ENCODE measurements at regions not wholly inside any gene's neighbourhood (a gene's known extent, or its start where the extent isn't known, plus 50 kb on each side); places are given as distances from the start of the nearest gene placed in this dataset.

GRCh38 chr4:130632731-130633604, 1537.0 kb downstream of the C4orf33 start:
- TF ChIP-seq CTCF (IDR thresholded peaks at IDR 0.05; ENCODE audit: low read depth, low read length, missing control alignments): no peak
- H3K27me3 ChIP-seq (replicated peaks): no peaks in the 10 kb centered on the region
- no peak overlapping the region for H3K4me3 ChIP-seq (ENCODE audit: low read depth, low read length)
- H3K27ac ChIP-seq: peak overlapping the region; percentile 88
- in situ Hi-C loops (cut with HindIII; ENCODE audit: low pct_ligation_motif_present, low sequenced_read_pairs): no loop called here
- peak; percentile 94 for DNase-seq
- no peaks in the 10 kb centered on the region for H3K36me3 ChIP-seq (replicated peaks)

- TF ChIP-seq CTCF (IDR thresholded peaks at IDR 0.05; ENCODE audit: low read depth, low read length, missing control alignments): no peak
- H3K4me3 ChIP-seq (ENCODE audit: low read depth, low read length): no peak overlapping the region
- H3K36me3 ChIP-seq (replicated peaks): no peaks in the 10 kb centered on the region
- in situ Hi-C loops (cut with HindIII; ENCODE audit: low pct_ligation_motif_present, low sequenced_read_pairs): no loop called here
- DNase-seq: no peak
- no peak overlapping the region for H3K27ac ChIP-seq
- no peaks in the 10 kb centered on the region for H3K27me3 ChIP-seq (replicated peaks)
These were observed 1540.5 kb downstream of the C4orf33 start for GRCh38 chr4:130636486-130636885.

- no peak for DNase-seq
- Histone ChIP-seq H3K27ac (no peak overlapping the region), H3K36me3 (replicated peaks) (no peaks in the 10 kb centered on the region), H3K4me3 (ENCODE audit: low read depth, low read length) (no peak overlapping the region), H3K27me3 (replicated peaks) (no peaks in the 10 kb centered on the region)
- no peak for TF ChIP-seq CTCF (IDR thresholded peaks at IDR 0.05; ENCODE audit: low read depth, low read length, missing control alignments)
- in situ Hi-C loops (cut with HindIII; ENCODE audit: low pct_ligation_motif_present, low sequenced_read_pairs): no loop called here
These were observed 1544.6 kb downstream of the C4orf33 start for GRCh38 chr4:130640592-130640991.

GRCh38 chr4:130646886-130647285, 1550.9 kb downstream of the C4orf33 start:
- DNase-seq: no peak
- no peak for TF ChIP-seq CTCF (IDR thresholded peaks at IDR 0.05; ENCODE audit: low read depth, low read length, missing control alignments)

GRCh38 chr4:130648570-130648969, 1552.6 kb downstream of the C4orf33 start:
- no peak for DNase-seq
- Histone ChIP-seq H3K4me3 (ENCODE audit: low read depth, low read length) (no peak overlapping the region), H3K27ac (no peak overlapping the region), H3K27me3 (replicated peaks) (no peaks in the 10 kb centered on the region), H3K36me3 (replicated peaks) (no peaks in the 10 kb centered on the region)
- no peak for TF ChIP-seq CTCF (IDR thresholded peaks at IDR 0.05; ENCODE audit: low read depth, low read length, missing control alignments)
- in situ Hi-C loops (cut with HindIII; ENCODE audit: low pct_ligation_motif_present, low sequenced_read_pairs): no loop called here

More at GRCh38 chr4:130646886-130647285, 1550.9 kb downstream of the C4orf33 start:
- in situ Hi-C loops (cut with HindIII; ENCODE audit: low pct_ligation_motif_present, low sequenced_read_pairs): no loop called here
- no peaks in the 10 kb centered on the region for H3K36me3 ChIP-seq (replicated peaks)
- H3K4me3 ChIP-seq (ENCODE audit: low read depth, low read length): no peak overlapping the region
- H3K27me3 ChIP-seq (replicated peaks): no peaks in the 10 kb centered on the region
- no peak overlapping the region for H3K27ac ChIP-seq

Data from brain microvascular endothelial cell (primary cell).